ENCODE measurements at regions not wholly inside any gene's neighbourhood (a gene's known extent, or its start where the extent isn't known, plus 50 kb on each side); places are given as distances from the start of the nearest gene placed in this dataset.
A peak's percentile ranks its signal among the peaks of the same experiment; 100 is the strongest.

GRCh38 chr20:58154113-58154512, 74.3 kb downstream of the ANKRD60 start:
- H3K4me3 ChIP-seq (ENCODE audit: severe bottlenecking) = no peak overlapping the region
- no peaks in the 10 kb centered on the region for H3K36me3 ChIP-seq (ENCODE audit: low read depth)
- no peak overlapping the region for H3K27ac ChIP-seq (ENCODE audit: poor library complexity, severe bottlenecking)
- DNase-seq (ENCODE audit: low spot score) (no peak), ATAC-seq (ENCODE audit: low read depth) (no peak)
- no peaks in the 10 kb centered on the region for H3K9me3 ChIP-seq (ENCODE audit: severe bottlenecking)
- no peak for TF ChIP-seq CTCF (IDR thresholded peaks at IDR 0.05; ENCODE audit: poor library complexity, severe bottlenecking)
- H3K4me1 ChIP-seq (ENCODE audit: insufficient read depth, poor library complexity, severe bottlenecking) = no peaks in the 10 kb centered on the region
- H3K27me3 ChIP-seq (ENCODE audit: insufficient read depth, poor library complexity, severe bottlenecking) = peaks cover 7% of the 10 kb centered on the region

DNA sequence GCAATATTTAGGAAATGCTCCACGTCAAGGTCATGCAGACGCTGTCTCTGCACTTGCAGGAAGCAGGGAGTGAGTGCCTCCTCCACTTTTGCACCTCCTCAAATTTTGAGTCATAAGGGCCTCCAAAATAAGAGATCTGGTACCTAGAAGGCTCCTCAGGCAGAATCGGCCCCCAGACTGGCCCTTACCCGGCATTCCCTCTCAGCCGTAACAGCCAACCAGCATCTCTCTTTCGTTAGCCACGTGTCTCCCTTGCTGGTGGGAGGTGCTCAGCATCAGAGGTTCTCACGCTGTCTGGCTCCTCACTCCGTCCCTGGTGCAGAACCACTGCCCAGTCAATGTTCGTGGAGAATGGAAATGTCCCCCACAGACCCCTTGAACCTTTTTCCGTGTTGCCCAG, 75.3 kb downstream of the ANKRD60 start:
- Histone ChIP-seq H3K36me3 (ENCODE audit: low read depth) (no peaks in the 10 kb centered on the region), H3K4me1 (ENCODE audit: insufficient read depth, poor library complexity, severe bottlenecking) (no peaks in the 10 kb centered on the region), H3K4me3 (ENCODE audit: severe bottlenecking) (no peak overlapping the region), H3K27ac (ENCODE audit: poor library complexity, severe bottlenecking) (no peak overlapping the region), H3K27me3 (ENCODE audit: insufficient read depth, poor library complexity, severe bottlenecking) (peaks cover 9% of the 10 kb centered on the region), H3K9me3 (ENCODE audit: severe bottlenecking) (no peaks in the 10 kb centered on the region)
- ATAC-seq (ENCODE audit: low read depth) (no peak), DNase-seq (ENCODE audit: low spot score) (no peak)
- TF ChIP-seq CTCF (IDR thresholded peaks at IDR 0.05; ENCODE audit: poor library complexity, severe bottlenecking) = no peak

GRCh38 chr20:58150772-58151171, 77.7 kb downstream of the ANKRD60 start:
- H3K4me1 ChIP-seq (ENCODE audit: insufficient read depth, poor library complexity, severe bottlenecking) = no peaks in the 10 kb centered on the region
- no peak for TF ChIP-seq CTCF (IDR thresholded peaks at IDR 0.05; ENCODE audit: poor library complexity, severe bottlenecking)
- ATAC-seq (ENCODE audit: low read depth) = no peak
- no peak overlapping the region for H3K4me3 ChIP-seq (ENCODE audit: severe bottlenecking)
- DNase-seq (ENCODE audit: low spot score) = no peak
- no peaks in the 10 kb centered on the region for H3K36me3 ChIP-seq (ENCODE audit: low read depth)
- H3K9me3 ChIP-seq (ENCODE audit: severe bottlenecking) = no peaks in the 10 kb centered on the region
- peaks cover 10% of the 10 kb centered on the region for H3K27me3 ChIP-seq (ENCODE audit: insufficient read depth, poor library complexity, severe bottlenecking)
- H3K27ac ChIP-seq (ENCODE audit: poor library complexity, severe bottlenecking) = no peak overlapping the region

- H3K4me3 ChIP-seq (ENCODE audit: severe bottlenecking) = no peak overlapping the region
- no peaks in the 10 kb centered on the region for H3K36me3 ChIP-seq (ENCODE audit: low read depth)
- H3K9me3 ChIP-seq (ENCODE audit: severe bottlenecking) = no peaks in the 10 kb centered on the region
- peaks cover 13% of the 10 kb centered on the region for H3K27me3 ChIP-seq (ENCODE audit: insufficient read depth, poor library complexity, severe bottlenecking)
- H3K4me1 ChIP-seq (ENCODE audit: insufficient read depth, poor library complexity, severe bottlenecking) = no peaks in the 10 kb centered on the region
- ATAC-seq (ENCODE audit: low read depth) (peak; percentile 81), DNase-seq (ENCODE audit: low spot score) (peak; percentile 72)
- TF ChIP-seq CTCF (IDR thresholded peaks at IDR 0.05; ENCODE audit: poor library complexity, severe bottlenecking) = no peak
- H3K27ac ChIP-seq (ENCODE audit: poor library complexity, severe bottlenecking) = no peak overlapping the region
Measured at GRCh38 chr20:58149437-58150091, 78.9 kb downstream of the ANKRD60 start.

DNA sequence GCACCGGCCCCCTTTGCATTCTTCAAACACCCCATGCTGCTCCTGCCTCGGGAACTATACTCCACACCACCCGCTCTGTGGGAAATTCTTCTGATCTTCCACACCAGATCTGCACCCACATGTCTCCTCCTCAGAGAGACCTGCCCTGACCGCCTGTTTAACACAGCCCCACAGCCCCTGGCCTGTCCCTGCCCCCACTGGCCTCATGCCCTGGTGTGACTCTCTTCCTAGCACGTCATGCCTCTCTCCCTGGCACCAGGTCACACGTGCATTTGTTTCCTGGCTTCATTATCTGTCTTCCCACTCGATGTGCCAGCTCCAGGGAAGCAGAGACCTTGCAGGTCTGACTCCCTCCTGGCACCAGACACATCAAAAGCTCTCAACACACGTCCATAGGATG, 79.6 kb downstream of the ANKRD60 start:
- Histone ChIP-seq H3K27ac (ENCODE audit: poor library complexity, severe bottlenecking) (no peak overlapping the region), H3K36me3 (ENCODE audit: low read depth) (no peaks in the 10 kb centered on the region), H3K4me1 (ENCODE audit: insufficient read depth, poor library complexity, severe bottlenecking) (no peaks in the 10 kb centered on the region), H3K27me3 (ENCODE audit: insufficient read depth, poor library complexity, severe bottlenecking) (peaks cover 13% of the 10 kb centered on the region), H3K9me3 (ENCODE audit: severe bottlenecking) (no peaks in the 10 kb centered on the region), H3K4me3 (ENCODE audit: severe bottlenecking) (no peak overlapping the region)
- ATAC-seq (ENCODE audit: low read depth) (no peak), DNase-seq (ENCODE audit: low spot score) (peak; percentile 68)
- no peak for TF ChIP-seq CTCF (IDR thresholded peaks at IDR 0.05; ENCODE audit: poor library complexity, severe bottlenecking)

All from RWPE2 (cell line).